HG03060 (cell line): ENCODE measurements at regions not wholly inside any gene's neighbourhood (a gene's known extent, or its start where the extent isn't known, plus 50 kb on each side); places are given as distances from the start of the nearest gene placed in this dataset.
A peak's percentile ranks its signal among the peaks of the same experiment; 100 is the strongest.

Experiments
- ATAC-seq: cut with Tn5 transposase; IDR thresholded peaks from one replicate; pipeline ENCODE4 v1.9.1; 2021; ENCODE audit warnings: low read depth, moderate number of reproducible peaks; ENCODE audit not compliant: unreplicated experiment

DNA sequence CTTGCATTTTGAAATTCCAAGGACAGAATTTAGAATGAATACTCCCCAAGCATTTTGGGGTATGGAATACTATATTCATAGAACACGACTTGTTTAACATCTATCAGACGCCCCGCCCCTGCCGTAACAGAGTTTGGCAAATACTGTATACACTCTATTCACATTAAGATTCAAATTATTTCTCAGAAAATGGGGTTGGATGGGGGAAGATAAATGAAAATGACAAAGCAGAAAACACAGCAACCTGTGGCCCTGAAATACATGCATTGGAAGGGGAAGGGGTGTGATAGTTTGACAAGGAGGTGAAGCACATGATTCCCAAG lies 634.6 kb upstream of the SLC39A10 start:
- ATAC-seq: no peak

DNA sequence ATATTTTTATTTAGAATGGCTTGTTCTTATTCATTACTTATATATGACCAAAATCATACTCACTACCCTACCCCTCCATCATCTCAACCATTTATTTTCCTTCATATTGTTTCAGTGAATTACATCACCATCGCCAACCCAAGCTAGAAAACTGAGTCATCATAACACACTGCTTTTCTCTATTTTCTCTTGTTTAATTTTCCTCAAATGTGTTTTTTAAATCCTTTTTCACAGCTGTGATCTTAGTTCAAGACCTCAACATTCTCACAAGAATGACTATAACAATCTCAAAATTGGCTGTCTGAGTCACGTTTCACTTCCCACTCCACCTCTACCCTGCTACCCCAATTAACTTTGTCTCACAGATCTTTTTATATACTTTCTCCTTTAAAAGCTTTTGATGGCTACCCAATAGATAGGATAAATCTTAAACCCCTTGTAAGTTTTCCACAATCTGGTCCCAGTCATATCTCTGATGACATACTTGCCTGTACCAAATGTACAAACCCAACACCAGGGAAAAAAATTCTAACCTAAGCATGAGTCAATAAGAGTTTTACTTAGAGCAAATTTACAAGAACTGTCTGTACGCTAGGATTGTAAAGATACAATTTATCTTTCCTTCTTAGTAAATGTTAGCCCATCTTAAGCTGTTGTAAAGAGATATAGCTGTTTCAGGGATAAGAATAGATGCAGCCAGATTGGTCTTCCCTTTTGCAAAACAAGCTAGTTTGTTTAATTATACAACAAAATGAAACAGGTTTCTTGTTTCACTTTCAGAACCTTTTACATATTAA lies 635.1 kb upstream of the SLC39A10 start:
- ATAC-seq: peak; percentile 58

DNA sequence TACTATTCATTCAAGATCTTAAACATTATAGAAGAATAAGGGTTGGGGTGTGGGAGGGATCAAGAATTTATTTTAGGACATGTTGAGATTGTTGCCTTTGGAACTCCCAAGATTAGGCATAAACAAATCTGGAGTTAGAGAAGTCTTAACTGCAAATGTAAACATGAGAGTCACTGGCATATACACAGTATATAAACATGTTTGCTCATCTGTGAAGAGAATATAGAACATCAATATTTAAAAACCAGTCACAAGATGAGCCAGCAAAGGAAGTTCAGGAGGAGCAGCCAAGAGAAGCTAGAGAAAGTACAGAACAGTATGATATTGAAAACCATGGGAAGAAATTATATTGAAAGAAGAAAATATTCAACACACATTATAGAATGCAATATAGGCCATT lies 638.6 kb upstream of the SLC39A10 start:
- no peak for ATAC-seq

DNA sequence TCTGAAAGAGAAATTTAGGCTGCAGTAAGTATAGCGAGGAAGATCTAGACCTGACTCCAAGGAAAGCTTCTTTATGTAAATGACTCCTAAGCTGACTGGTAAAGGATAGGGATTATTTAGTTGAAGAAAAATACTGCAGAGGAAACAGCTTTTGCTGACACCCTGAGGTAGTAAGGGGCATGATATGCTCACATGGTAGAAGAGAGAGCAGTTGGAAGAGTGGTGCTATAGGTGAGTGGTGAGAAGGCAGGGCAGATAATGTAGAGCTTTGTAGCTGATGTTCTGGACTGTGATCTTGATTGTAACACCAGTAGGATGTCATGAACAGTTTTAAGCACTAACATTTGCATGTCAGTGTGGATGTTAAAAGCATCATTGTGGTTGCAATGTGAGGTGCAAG lies 639.1 kb upstream of the SLC39A10 start:
- ATAC-seq: no peak

DNA sequence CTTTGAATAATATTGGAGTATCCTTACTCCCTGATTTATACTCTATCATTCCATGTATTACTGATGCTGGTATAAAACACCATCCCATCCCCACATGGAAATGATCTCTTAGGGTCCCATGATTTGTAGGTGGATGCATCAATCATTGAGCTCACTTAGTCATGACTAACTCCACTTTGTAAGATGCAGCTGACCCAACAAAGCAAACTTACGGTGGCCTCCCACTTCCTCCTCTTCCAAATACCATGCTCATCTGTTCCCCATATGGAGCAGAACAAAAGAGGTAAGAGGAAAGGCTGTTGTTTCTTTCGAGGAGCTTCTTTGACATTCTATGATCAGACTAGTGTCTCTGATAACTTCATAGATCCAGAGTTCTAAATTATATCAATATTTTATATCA lies 640.2 kb upstream of the SLC39A10 start:
- no peak for ATAC-seq

DNA sequence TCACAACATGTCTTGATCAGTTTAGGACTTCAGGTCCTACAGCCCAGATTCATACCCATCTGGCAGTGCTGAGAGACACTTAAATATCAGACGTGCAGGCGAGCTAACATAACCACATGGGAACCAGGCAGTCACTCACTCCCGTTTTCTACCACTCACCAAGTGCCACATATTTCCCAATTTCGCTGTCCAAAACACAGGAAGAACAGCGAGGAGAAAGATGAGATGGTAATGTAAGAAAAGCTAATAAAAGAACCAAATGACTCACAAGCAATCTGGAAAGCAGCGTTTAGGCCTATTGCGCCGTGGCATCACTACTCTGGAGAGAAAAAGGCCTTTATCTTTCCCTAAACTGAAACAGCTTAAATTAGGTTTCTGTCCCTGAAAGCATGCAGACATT lies 647.8 kb upstream of the SLC39A10 start:
- ATAC-seq: no peak

DNA sequence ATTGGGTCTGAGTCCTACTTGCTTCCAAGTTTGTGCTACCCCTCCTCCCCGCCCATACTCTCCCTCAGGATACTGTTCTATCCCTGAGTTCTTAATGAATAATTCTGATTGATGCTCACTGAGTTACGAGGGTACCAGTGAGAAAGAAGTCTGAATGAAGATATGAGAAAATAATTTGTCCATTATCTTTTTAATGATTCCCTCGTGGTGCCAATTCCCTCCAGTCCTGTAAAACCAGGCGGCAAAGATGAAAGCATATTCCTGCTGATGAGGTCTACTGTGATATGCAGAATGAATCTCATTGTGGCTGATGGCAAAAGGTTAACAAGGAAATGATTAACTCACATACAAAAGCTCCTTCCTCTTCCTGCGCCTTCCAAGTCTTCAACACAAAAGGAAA lies 650.2 kb upstream of the SLC39A10 start:
- no peak for ATAC-seq

DNA sequence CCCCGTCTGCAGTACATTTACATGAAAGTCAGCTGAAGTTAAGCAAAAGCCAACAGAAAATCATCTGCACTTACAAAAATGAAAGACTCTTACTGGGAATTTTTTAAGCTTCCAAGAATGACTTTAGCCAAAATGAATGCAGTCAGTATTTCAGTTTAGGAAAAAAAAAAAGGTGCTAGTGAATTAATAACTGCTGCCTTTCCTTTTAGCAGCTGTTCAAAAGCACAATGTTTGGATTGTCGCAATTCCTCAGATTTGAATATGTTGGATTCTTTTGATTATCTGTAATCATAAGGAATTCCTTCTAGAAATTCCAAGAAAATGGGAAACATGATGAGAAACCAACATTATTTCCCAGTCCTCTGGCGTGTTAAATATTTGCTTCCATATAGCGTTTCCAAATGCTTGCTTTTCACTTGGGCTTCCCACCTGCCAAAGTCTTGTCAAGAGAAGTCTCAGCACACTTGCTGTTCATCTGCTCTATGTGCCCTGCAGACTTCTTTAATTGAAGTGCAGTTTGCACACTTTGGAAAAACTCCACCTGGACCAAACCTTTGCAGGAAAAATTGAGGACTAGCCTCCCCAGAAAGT lies 653.0 kb upstream of the SLC39A10 start:
- no peak for ATAC-seq

DNA sequence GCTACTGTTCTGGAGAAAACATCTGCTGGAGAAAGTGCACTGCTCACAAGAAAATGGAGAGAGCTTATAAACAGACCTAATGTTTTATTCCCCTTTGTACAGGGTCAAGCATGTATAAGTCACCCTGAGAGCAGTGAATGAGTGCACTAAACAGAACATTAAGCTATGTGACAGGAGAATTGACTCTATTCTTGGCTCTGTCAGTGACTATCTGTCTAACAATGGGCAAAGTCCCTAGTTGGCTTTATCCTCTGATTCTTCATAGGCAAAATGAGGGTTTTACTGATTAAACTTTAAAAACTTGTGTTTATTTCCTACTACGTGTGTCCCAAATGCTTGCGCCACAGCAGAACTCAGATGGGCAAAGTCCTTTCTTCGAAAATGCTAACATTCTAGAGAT lies 655.1 kb upstream of the SLC39A10 start:
- ATAC-seq: no peak

DNA sequence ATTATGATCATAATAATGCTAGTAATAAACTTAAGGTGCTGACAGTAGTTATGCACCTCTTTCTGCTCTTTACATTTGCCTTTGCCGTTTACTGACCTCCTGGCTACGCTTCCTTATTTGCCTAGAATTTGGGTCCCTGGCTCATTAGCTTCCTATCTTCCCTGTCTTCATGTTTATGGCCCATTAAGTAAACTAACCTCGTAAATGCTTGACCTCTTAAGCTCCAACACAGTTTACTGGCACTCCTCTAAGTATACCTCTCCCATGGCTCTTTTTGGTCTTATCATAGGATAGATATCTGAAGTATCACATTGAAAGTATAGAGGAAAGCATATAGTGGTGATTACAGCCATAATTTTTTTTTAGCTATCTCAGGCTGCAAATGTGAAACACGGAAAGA lies 657.3 kb upstream of the SLC39A10 start:
- ATAC-seq: no peak

DNA sequence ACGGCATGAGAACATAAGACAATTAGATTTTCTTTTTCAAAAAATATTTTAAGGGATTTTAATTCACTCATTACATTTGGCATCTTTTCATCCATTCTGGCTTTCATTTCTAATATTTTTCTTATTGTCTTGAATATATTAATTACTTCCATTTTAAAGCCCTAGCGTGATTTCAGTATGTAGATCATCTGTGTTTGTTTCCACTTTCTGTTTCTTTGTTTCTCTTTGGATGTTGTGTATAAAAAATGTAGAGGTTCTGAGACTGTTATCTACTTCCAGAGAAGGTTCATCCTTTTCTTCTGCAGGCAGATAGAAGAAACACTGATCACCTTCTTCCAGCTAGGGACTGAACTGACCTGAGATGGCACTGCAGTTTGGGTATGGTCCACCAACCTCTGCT lies 664.4 kb upstream of the SLC39A10 start:
- ATAC-seq: no peak

DNA sequence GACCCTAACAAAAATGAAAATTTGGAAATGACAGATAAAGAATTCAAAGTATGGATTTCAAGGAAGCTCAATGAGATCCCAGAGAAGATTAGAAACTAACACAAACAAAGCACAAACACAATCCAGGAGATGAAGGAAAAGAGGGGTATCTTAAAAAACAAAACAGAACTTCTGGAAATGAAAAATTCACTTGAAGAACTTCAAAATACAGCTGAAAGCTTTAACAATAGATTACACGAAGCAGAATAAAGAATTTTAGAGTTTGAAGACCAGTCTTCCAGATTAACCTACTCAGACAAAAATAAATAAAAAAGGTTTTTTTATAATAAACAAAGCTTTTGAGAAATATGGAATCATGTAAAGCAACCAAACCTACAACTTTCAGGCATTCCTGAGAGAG lies 671.8 kb upstream of the SLC39A10 start:
- ATAC-seq: no peak

DNA sequence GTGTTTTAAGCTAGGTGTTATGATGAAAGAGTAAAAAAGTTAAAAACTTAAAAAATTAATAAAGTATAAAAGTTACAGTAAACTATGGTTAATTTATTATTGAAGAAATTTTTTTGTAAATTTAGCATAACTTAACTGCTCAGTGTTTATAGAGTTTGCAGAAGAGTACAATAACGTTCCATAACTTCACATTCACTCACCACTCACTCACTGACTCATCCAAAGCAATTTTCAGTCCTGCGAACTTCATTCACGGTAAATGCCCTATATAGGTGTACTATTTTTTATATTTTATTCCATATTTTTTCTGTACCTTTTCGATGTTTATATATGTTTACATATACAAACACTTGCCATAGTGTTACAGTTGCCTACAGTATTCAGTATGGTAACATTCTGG lies 694.8 kb upstream of the SLC39A10 start:
- ATAC-seq: no peak

DNA sequence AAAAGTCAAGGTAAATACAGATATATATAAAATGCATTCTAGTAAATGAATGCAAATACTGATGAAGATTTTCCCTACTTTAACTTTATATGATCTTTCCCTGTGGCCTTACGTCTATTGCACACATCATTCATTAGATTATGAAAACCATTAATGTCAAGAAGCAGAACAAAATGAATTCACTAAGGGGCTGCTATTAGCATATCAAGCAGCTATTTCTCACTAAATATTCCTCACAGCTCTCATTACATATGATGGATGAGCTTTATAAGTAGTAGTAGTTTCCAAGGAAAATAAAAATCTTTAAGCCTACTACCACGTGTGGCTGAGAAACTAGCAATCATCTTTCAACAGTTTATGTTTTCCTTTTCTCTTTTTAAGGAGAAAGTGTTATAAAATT lies 702.8 kb upstream of the SLC39A10 start:
- ATAC-seq: no peak

DNA sequence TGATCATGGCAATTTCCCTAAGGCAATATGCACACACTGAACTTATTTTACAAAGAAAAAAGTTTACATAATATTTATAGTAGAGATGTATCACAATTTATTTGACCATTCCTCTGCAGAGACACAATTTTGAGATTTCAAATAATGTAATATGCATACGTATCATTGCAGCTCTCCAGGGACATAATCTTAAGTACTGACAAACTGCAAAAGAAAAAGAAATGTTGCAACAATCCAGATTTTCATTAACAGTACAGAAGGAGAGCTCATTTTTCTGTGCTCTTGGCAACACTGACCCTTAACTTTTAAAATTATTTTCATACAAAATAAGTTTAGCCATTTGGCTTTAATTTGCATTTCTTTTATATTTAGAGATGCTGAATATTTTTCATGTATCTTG lies 710.2 kb upstream of the SLC39A10 start:
- ATAC-seq: no peak

DNA sequence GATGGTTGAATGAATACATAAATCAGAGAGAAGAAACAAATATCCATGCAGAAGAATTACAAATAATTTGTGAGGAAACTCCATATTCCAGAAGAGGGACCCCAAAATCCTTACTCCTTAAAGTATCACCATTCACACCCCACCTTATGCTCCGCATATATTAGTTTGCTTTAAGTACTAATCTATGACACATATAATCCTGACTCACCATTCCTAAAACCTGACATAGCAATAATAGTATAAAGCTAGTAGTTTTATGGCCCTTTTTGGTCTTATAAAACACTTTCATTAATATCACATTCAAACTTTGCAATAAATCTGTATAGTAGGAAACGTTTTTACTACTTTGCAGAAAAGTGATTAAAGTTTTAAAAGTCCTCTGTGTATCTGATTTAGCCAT lies 719.0 kb upstream of the SLC39A10 start:
- no peak for ATAC-seq

DNA sequence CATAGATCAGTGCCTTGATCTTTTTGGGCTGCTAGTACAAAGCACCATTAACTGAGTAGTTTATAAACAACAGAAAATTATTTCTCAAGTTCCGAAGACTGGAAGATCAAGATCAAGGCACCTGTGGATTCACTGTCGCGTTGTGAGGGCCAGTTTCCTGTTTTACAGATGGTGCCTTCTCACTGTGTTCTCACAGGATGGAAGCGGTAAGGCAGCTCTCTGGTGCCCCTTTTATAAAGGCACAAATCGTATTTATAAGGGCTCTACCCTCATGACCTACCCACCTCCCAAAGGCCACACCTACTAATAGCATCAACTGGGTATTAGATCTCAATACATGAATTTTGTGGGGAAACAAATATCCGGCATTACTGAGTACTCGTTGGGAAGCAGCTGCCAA lies 729.5 kb upstream of the SLC39A10 start:
- no peak for ATAC-seq

DNA sequence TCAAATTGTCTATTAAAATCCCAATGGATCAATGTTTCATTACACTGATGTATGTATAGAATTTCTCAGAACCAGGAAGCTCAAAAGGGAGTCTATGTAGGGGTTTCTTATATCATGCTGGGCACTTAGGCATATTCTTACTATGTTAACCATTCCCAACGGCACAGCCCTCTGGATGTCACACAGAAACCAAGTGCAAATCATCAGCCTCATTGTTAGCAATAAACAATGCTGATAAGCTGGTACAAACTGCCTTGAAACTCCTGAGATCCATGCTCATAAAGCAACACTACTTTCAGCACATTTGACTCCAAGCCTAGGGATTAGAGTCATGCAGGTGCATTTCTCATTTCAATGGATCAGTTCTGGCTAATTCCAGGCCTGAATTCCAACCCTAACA lies 730.2 kb upstream of the SLC39A10 start:
- no peak for ATAC-seq

DNA sequence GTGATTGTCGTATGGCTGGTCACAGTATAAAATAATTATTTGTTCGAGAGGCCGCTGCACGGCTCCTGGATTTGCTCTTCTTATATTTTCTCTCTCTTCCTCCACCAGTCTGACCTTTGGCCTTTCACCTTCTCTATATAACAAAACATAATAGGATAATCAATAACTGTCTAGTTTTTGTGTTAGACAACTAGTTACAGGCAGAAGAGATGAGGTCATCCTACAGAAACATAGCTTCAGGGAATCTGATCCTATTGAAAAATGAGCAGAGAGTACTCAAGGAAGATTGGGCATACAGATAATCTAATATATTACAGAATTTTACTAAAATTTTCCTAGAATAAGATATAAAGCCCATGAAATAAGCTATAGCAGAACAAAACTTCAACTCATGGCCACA lies 731.3 kb upstream of the SLC39A10 start:
- no peak for ATAC-seq

DNA sequence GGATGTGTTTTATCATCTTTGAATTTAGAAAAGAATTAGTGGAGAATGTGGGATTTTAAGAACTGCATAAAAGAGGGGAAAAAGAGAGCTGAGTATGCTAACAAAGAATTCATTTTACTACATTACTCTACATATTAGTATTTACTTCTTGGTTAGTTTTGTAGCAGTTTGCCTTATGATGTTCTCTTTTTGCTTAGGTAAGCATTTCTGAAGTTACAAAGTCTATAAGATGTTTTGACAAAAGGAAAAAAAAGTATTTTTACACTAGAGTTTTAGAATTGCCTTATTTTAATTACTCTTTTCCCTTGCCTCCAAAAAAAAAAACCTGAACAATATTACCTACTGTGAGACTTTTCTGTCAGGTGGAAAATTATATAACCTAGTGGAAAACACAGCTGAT lies 739.5 kb upstream of the SLC39A10 start:
- no peak for ATAC-seq

DNA sequence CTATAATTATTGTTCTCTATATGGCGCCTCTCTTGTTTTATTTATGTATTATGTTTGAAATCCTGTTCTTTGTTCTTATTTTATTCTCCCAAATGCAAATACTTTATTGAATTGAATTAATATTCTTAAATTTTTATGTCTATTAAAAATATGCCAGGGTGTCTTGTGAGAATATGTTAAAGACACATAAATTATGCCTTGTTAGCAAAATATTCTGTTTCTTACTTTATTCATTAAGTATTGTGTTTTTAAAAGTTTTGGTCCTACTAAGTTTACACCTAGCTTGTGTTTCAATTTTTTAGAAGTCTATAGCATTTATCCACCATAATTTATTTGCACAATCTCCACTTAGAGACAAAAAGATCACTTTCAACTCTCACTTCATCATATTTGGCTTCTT lies 741.5 kb upstream of the SLC39A10 start:
- ATAC-seq: no peak

DNA sequence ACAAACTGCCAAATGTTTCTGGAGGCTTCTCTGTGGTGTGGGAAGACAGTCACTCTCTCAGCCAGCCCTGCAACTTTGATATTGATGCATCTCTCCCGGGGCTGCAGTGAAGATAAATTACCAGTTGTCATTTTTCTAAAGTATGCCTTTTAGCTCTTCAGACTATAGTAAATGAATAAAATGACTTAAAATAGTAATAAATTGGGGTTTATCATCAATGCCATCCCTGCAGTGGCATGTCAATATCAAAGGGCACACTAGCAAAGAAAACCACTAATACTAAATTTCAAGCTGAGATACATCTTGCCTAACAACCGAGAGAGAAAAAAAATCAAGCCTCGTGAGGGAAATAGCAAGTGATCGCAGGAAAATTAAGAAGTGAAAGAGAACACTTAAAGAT lies 749.5 kb upstream of the SLC39A10 start:
- no peak for ATAC-seq

DNA sequence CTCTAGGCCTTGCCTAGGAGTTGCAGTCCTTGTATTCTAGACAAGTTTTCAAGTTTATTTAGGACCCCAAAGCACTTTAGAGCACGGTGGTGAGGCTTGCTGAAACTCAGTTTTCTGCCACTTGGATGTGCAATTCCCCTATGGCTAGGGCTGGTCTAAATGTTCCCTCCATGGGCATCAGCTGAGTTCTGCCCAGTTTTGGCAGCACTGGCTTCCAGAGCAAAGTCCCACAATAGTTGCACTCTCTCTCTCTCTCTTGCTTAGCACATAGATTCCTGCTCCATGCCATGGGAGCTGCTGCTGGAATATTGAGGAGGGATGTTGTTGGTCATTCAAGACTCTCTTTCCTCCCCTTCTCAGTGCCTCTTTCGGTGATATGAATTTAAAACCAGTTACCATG lies 760.2 kb upstream of the SLC39A10 start:
- ATAC-seq: no peak
